NCI-H2171 (cell line): ENCODE measurements at regions not wholly inside any gene's neighbourhood (a gene's known extent, or its start where the extent isn't known, plus 50 kb on each side); places are given as distances from the start of the nearest gene placed in this dataset.
"Not testable (repeated sequence)": the region's sequence is repeated elsewhere in the genome, so short reads cannot be mapped to it uniquely, and the experiment has no call there.

Source experiments
- DNase-seq: peaks from one replicate; lab custom pipeline; 2025; lab: John Stamatoyannopoulos, UW

DNA sequence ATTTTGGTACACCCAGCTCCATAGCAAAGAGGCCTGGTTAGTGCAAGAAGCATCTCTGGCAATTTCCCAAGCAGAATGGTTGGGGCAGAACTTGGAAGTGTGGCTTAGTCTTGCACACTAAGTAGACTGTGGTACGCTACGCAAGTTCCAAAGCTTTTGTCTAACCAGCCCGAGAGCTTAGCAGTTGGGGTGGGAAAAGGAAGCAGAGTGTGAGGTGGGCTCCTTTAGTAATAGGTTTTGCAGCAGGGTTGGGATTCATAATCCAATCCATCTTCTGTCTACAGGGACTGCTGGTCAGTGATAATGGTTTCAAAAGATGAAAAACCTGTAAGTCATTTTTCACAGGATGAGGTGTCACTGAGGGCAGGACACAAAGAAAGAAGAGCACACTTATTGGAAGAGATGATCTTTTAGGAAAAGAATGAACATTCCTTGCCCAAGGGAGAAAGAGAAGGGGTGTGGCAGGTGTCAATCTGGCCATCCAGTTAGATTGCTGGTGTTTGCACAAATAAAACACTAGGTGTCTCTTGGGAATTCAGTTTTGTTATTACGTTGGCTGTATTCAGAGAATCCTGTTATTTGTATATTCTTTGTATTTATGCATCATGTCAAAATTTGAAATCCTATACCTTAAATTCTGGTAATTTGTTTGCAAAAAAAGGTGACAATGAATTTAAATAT is 244.3 kb downstream of the GPAT3 start:
- DNase-seq, result no peak

DNA sequence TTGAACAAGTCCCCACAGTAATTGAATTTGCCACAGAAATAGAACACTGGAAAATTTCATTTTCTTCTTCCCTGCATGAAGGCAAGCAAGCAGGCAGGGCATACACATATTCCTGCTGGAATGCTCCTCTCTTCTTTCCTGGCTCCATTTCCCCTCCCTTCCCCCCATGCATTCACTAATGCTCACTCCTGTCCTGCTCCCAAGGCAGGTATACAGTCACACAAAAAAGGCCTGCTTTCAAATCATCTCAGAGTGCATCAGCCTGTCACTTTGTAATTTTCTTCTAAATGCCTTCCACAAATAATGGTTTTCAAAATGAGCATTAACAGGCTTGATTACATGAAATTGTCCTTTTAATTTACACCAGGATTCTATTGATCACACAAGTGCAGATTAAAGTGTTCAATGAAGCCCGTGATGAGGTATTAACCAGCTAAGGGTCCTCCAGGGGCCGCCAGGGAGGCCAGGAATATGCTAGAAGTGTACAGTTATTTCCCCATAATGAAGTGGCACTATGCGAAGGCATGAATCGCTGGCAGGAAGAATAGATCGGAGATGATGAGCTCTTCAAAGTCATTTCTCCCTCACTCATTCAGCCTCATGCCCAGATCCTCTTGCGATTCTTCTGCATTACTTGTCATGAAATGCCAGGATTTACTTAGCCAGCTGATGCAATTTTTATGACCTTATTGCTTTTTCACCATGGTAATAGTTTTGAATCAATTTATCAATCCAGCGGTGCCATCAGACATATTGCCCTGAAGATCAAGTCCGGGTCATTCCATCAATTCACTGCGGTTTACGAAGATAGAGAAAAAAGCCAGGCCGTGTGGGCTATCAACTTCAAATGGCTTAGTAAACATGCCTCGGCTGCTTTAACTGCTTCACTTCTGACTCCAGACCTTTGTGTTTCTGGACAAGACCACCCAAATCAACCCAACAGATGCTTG is 243.5 kb downstream of the GPAT3 start:
- DNase-seq, result no peak

DNA sequence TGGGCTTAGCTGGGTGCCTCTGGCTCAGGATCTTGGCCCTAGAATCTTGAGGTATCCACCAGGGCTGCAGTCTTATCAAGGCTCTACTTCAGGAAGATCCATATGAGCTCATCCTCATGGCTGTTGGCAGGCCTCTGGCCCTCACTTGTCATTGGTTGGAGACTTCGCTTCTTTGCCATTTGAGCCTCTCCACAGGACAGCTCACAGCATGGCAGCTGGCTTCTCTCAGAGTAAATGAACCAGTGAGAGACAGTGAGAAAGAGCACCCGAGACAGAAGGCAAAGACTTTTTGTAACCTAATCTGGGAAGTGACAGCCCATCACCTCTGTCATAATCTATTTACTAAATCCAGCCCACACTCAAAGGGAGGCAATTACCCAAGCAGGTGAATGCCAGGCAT is 236.8 kb downstream of the GPAT3 start:
- DNase-seq, result peak; percentile 1

DNA sequence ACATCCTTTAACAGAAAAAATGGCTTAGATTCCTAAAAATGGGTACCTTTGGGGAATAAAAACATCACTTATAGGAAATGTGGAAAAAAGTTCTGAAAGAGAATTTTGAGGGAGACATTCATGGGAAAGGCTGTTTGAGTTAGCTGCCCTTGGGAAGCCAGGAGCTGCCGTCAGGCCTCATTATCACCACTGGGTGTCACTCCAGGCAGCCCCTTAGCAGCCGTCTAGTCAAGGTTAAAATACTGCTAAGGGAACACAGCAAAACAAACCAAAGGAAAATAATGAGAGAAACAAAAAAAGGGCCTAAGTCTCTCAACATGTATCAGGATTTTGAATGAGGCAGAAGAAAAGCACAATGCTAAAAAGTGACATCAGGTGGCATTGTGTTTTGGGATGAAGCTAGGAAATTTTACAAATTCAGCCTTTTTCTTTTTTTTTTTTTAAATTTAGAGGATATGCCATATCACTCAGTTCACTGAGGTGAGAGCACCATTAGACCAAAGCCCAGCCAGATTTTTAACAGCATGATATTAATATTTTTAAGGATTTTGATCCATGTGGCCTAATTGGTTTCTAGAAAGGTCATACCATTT is 235.3 kb downstream of the GPAT3 start:
- DNase-seq, result peak; percentile 3

DNA sequence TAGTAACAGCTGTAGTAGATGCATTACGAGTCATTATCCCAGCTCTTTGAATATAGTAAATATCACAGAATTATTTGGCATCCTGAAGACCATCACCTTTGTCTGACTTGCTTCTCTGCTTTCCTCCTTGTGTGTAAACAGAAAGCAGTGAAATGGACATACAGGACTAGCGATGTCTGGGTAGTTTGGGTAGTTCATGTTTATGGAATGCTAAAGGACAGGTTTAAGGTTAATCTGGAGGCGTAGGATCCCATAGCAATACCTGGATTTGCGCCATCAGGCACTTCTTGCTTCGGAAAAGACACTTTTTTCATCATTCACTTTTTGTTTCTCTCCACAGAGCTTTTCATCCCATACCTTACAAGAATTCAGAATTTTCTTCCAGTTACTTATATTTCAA is 232.2 kb downstream of the GPAT3 start:
- no peak for DNase-seq

DNA sequence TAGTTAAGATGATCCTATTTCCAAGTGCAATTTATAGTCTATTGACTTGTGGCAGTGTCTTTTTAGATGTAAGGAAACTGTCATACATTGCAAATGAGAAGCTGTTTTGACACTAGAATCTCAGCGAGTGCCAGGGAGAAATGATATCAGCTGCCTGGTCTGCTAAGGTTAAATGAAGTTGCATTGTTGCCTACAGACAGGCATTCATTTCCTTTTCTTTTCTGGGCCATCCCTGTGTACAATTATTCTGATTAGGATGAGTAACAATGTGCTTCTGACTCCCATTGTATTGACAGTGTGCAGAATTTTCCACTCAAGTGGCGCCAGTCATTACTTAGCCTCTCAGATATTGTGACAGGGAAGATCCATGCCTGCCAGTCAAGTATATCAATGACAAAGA is 231.2 kb downstream of the GPAT3 start:
- DNase-seq, result no peak

DNA sequence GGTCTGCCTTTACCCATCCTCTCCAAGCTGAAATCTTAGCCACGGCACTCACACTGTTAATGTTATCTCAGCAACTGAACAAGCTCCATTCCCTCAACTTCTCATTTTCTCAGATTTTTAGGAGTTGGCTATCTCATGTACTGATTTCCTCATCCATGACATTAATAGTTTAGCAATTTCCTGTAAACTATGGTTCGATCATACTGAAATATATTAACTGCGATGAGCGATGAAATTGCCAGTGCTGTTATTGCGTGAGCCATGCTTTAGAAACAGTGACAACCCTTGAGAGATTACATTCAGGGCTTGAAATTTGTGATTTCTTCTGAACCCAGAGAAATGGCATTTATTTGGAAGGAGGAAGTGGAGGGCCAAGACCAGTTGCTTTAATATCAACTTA is 223.7 kb downstream of the GPAT3 start:
- DNase-seq, result no peak

DNA sequence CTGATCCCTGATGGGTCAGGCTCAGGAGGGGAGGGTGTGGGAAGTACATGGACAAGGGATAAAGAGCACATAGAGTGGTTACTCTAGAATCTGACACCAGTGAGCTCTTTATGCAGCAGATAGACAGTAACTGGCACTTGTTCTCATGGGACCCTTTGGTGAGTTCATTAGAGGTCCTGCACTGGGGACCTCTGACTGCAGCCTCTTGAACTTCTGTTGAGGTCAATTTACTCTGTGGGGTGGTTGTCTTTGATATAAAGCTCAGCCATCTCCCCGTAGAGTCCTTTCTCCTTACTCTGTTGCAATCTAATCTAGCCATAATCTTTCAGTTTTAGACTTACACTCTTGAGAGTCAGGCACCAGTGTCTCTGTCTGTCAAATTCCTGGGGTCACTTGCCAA is 222.4 kb downstream of the GPAT3 start:
- no peak for DNase-seq

DNA sequence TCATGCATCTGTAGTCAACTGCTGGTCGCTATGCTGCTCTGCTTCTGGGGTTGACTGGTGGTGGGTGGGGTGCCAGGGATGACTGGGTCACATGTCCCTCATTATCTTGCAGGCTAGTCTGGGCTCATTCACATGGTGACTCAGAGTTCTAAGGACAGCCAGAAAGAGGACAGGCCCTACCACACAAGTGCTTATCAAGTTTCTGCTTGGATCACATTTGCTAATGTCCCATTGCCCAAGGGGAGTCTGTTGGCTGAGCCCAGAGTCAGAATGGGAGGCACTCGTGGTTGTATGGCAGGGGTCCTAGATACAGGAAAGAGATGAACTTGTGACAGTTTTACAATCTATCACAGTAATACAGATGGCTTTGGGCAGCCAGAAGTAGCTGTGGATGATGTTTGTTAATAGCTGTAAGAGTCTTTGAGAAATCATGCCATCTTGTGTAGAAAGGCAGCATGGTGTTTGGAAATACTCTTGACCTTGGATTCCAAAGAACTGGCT is 221.3 kb downstream of the GPAT3 start:
- no peak for DNase-seq

DNA sequence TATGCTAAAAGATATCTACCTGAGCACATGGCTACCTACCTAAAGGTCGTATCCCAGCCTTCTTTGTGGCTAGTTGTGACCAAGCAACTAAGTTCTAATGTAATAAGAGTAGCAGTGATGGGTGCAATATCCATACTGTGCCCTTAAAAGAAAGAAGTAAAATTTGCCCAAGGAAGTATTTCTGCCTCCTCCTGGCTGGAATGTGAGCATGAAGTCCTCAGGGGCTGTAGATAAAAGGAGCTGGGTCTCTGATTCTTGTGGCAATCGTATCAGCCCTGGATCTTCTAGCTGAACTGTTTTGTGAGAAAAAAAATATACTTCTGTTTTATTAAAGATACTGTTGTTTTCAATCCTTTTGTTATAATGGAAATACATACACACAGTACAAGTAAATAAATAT is 217.4 kb downstream of the GPAT3 start:
- no peak for DNase-seq

DNA sequence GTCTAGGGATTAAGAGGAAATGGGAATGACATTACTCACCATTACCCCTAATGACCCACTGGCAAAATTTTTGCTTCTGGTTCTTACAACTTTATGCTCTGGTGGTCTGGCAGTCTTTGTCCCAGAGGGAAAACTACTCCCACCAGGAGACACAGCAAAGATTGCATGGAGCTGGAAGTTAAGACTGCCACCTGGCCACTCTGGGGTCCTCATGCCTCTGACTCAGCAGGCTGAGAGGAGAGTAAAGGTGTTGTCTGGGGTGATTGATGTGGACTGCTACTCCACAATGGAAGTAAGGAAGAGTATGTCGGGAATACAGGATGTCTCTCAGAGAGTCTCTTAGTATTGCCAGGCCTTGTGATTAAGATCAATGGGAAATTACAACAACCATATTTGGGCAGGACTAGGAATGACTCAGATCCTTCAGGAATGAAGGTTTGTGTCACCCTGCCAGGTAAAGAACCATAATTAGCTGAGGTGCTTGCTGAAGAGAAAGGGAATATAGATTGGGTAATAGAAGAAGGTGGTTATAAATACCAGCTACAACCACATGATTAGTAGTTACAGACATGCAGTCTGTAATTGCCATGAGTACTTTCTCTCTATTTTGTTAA is 215.5 kb downstream of the GPAT3 start:
- no peak for DNase-seq

DNA sequence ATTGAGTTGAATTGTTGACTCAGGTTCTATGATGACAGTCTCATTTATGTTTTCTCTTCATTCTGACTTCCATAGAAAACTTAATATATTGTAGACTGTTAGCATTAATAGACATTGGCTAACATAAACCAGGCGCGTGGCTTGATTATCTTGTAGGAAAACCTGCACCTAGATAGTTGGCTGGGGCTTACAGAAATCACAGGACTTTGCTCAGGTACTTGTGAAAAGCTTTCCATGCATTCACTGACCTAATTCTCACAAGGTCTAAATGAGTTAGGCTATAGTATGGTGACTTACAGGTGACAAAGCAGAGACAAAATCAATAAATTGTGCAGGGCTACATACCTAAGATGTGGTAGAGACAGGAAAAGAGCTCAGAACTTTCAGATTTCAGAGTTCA is 212.8 kb downstream of the GPAT3 start:
- DNase-seq, result no peak

DNA sequence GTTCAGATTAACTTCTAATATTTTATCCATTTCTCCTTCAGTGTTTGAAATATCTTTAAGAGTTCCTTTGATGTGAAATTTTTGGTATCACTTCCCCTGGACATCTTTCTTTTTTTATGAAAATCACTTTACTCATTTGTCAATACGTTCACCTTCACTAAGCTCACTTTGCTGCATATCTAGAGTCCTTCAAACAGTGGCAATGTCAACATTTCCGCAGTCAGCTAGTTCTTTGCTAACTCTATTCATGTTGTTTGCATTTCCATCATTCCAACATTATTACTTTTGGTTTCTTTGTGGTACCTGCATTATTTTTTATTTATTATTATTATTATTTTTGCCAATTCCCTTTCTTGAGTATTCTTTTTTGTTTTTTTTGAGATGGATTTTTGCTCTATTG is 203.0 kb downstream of the GPAT3 start:
- no peak for DNase-seq

DNA sequence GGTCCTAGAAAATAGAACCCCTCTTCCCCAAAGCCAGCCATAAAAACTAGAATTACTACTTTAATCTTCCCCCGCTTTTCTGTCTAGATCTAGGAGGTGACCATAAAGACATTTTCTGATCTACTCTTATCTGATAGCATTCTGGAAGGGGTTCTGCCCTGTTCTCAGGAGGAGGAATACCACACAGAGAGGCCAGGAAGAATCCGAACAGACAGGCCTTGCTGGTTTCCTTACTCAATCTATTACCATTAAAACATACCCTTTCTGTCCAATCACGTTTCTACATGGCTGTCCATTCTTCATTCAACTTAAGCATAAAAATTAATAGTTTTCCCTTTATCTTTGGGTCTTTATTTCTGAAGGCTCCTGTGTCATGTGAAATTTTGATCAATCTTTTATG is 198.7 kb downstream of the GPAT3 start:
- no peak for DNase-seq

DNA sequence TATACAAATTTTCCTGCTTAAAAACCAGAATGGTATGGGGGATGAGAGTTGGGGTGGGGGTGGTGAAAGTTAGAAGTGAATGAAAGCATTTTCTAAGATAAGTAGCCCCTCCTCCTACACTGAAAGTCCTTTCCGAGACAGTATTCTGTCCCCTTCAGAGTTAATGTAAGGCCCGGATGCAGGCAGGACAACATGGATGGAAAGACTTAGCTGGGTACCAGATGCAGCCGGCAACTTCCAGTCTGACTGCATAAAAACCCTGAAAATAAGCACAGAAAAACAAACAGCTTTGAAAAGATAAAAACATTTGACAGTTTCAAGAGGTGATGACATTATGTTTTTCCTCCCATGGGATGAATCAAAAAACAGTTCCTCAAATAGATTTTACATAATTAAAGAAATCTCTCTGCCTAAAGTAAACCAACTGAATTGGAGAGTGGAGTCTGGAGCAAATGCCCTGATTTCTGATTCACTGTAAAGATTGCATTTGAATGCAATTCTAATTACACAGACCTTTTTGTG is 196.3 kb downstream of the GPAT3 start:
- DNase-seq, result no peak

DNA sequence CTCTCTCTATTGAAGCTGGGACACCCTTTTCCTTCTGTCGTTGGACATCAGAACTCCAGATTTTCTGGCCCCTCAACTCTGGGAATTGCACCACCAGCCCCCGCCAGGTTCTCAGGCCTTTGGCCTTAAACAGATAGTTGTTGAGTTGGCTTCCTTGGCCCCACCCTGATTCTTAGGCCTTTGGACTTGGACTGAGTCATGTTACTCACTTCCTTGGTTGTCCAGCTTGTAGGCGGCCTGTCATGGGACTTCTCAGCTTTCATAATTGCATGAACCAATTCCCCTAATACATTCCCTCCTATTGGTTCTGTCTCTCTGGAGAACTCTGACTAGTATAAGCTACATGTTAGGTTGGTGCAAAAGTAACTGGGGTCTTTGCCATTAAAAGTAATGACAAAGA is 195.7 kb downstream of the GPAT3 start:
- no peak for DNase-seq

DNA sequence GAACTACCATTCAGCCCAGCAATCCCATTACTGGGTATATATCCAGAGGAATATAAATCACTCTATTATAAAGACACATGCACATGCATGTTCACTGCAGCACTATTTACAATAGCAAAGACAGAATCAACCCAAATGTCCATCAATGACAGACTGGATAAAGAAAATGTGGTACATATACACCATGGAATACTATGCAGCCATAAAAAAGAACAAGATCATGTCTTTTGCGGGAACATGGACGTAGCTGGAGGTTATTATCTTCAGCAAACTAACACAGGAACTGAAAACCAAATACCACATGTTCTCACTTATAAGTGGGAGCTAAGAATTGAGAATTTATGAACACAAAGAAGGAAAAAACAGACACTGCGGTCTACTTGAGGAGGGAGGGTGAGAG is 195.1 kb downstream of the GPAT3 start:
- DNase-seq, result not testable (repeated sequence)

DNA sequence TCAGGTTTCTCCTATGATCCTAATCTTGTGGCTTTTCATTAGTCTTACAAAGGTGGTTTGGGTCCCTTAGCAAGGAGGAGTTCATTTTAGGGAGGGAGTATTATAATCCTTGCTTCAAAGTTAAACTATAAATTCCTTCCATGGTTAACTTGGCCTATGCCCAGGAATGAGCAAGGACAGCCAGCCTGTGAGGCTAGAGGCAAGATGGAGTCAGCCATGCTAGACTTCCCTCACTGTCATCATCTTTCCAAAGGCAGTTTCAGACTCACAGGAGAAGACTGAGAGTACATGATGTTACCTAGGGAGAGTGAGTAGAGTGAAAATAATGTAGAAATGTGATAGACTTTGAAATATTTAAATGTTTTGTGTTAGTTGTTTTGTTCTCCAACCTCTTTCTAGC is 192.3 kb downstream of the GPAT3 start:
- DNase-seq, result no peak

DNA sequence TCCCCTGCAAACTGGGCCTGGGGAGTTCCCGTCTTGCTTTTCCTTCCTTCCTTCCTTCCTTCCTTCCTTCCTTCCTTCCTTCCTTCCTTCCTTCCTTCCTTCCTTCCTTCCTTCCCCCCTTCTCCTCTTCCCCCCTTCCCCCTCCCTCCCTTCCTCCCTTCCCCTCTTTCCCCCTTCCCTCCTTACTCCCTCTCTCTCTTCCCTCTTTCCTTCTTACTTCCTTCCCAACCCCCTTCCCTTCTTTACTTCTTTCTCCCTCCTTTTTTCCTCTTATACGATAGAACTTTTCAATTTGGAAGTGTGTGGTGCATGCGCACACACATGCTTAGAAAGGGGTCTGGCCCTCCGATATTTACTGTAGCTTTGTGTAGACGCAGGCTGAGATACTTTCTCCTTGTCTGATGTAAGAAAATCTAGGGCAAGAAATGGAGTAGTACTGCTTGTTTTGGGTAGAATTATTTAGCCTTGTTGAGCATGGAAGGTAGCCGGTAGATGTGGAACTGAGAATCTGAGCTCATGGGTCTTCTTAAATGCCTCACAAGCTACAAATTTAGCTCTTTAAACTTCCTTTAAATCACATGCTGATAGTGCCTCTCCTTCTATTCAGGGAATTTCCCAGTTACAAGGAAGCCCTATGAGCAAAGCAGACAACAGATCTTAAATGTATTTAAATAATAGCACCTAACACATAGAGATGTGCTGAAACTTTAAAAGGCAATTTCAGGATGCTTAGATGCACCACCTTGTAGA is 189.6 kb downstream of the GPAT3 start:
- no peak for DNase-seq

DNA sequence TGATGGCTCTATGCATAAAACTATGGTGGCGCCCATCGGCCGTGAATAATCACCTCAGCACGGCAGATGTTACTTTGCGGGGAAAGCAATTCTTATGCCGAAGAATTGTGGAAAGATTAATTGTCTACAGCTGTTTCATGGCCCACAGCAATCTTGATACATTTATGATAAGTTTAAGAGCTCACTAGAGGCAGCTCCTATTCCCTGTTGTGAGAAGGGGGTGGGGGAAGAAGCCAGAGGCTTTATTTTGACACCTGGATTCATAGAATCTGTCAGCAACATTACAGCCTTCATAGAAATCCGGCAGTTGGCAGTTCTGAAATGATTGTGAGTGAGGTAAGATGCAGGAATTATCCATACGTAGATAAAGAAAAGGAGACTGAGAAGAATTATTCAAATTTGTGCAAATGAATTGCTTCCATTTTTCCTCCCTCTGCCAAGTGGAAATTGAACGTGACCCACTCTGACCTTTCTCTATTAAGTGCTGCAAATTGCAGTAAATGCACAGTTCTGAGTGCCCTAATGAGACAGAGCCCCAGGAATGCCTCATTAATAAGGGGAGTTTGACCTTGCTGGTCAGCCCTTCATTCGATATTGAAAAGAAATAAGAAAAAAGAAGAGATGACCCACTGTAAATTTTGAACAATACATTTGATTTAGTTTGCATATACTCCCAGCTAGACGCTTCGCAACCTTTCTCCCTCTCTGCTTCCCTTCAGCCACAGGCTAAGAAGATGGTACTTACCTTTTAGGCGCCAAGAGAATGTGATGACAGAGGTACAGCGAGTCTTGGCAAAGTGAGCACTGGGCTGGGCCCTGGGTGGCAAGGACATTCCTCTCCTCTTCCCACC is 188.8 kb downstream of the GPAT3 start:
- DNase-seq, result peak; percentile 0

DNA sequence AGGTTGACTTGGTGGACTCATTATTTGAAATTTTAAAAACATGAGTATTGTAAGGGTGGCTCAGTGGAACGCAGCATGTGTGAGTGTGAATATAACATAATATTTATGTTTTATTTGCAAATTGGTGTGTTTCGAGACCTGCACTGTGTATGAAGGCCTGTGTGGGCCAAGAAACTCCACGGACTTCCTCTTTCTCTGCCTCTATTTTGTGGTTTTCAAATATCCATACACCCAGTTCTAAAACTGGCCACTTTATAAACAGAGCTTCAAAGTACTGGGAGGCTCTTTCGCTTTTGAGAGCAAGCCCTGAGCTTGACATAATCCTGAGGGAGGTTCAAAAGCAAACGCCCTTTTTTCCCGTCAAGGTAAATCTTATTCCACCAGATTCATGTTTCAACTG is 187.7 kb downstream of the GPAT3 start:
- no peak for DNase-seq
